Pancreas (tissue), 10 donors: ENCODE measurements at regions not wholly inside any gene's neighbourhood (a gene's known extent, or its start where the extent isn't known, plus 50 kb on each side); places are given as distances from the start of the nearest gene placed in this dataset.
"Not testable (repeated sequence)": the region's sequence is repeated elsewhere in the genome, so short reads cannot be mapped to it uniquely, and the experiment has no call there.

Experiments
- ATAC-seq, 4 donors: fragments of 200-7000 bp; cut with Tn5 transposase; one replicate each; pipeline versions ENCODE4 v1.8.0 to v1.9.1; 2020; ENCODE audit warnings: mild to moderate bottlenecking in 4 of 4, moderate library complexity in 4 of 4
- DNase-seq, 6 donors: peaks; one replicate each; pipeline ENCODE4 v3.0.0-alpha.2; 2020
- FAIRE-seq: peaks from 2 replicates; lab custom pipeline; 2012; peaks lifted over from hg19 to GRCh38; lab: Jason Lieb, UNC
- H3K27ac ChIP-seq, 4 donors: fragments of 200-600 bp; sonication (generic); 1 replicate in 3 of 4; 2 replicates in 1 of 4; pipeline versions ENCODE4 v1.5.0 to v1.8.0; 2020
- H3K27me3 ChIP-seq, 4 donors: fragments of 200-600 bp; one replicate each; pipeline ENCODE4 v1.8.0; 2021
- H3K36me3 ChIP-seq, 3 donors: fragments of 200-600 bp; sonication (generic) in 1 of 3; one replicate each; pipeline versions ENCODE4 v1.5.0 to v1.8.0; 2020 to 2021
- H3K4me1 ChIP-seq, 3 donors: fragments of 200-600 bp; one replicate each; pipeline ENCODE4 v1.8.0; 2021
- H3K4me3 ChIP-seq, 4 donors: fragments of 200-600 bp; sonication (generic) in 2 of 4; one replicate each; pipeline versions ENCODE4 v1.5.0 to v1.8.0; 2020 to 2021
- H3K9me3 ChIP-seq, 4 donors: fragments of 200-600 bp; one replicate each; pipeline ENCODE4 v1.8.0; 2021
- CTCF ChIP-seq, 4 donors: fragments of 200-600 bp; sonication (generic) in 3 of 4; IDR thresholded peaks; one replicate each; pipeline versions ENCODE4 v1.5.0 to v1.8.0; 2021; ENCODE audit warnings: antibody characterized with exemption in 4 of 4
- WGBS, 2 donors: extraction: QIAGEN DNeasy Blood & Tissue Kit; methylation state at CpG; one replicate each; pipeline ENCODE4 v1.1.7; 2013; 5-methylcytosine and 5-hydroxymethylcytosine counted together
- intact Hi-C, 3 donors: fragments of 100-400 bp; cut with DNase I; formaldehyde crosslinking; loops; one replicate each; pipeline versions ENCODE4 v1.11.1 to v1.14.2; 2022
- donor health status: healthy with polysubstance abuse.
- donor health status: DM: no; HTN: no; CAD: no; lungs with moderate emphysema.
- donor health status: DM: no; HTN: no; CAD: no.
- donor health status: control.
- donor health status: control.
- donor health status: Bipolar disorder and iron deficiency.
- donor health status: DM: yes; HTN: yes; CAD: no.
- donor health status: DM: no; HTN: no; CAD: no.
- donor health status: DM: no; HTN: no; CAD: no.
- donor health status: DM: yes; HTN: yes; CAD: no.

- no peak for FAIRE-seq
- H3K9me3 ChIP-seq, result no peaks in the 10 kb centered on the region
- no peaks in the 10 kb centered on the region for H3K27me3 ChIP-seq
- H3K36me3 ChIP-seq, result no peaks in the 10 kb centered on the region
- no peak for TF ChIP-seq CTCF (IDR thresholded peaks at IDR 0.05)
- intact Hi-C loops, result no loop called here
- no peak overlapping the region for H3K27ac ChIP-seq
- H3K4me3 ChIP-seq, result no peak overlapping the region
- ATAC-seq, result no peak
- H3K4me1 ChIP-seq, result no peaks in the 10 kb centered on the region
- DNase-seq, result no peak
- WGBS, 2 donors, result 46 to 60% methylated on average over 1 of the region's 1 CpG
Observed at GRCh38 chr5:174918655-174919054, 194.3 kb downstream of the MSX2 start.

- 66 to 72% methylated on average over 12 to 13 of the region's 13 CpGs for WGBS, 2 donors
- Histone ChIP-seq H3K27ac (no peak overlapping the region), H3K36me3 (no peaks in the 10 kb centered on the region), H3K4me1 (no peaks in the 10 kb centered on the region), H3K4me3 (no peak overlapping the region), H3K27me3 (no peaks in the 10 kb centered on the region), H3K9me3 (no peaks in the 10 kb centered on the region)
- FAIRE-seq (no peak), DNase-seq (no peak), ATAC-seq (no peak)
- TF ChIP-seq CTCF (IDR thresholded peaks at IDR 0.05), result no peak
- intact Hi-C loops, result no loop called here
Observed at GRCh38 chr5:174917976-174918554, 193.7 kb downstream of the MSX2 start.

- H3K36me3 ChIP-seq, H3K27ac ChIP-seq, ATAC-seq, H3K4me3 ChIP-seq, H3K9me3 ChIP-seq, H3K4me1 ChIP-seq, DNase-seq, FAIRE-seq, H3K27me3 ChIP-seq, intact Hi-C loops: not testable (repeated sequence)
- 96% methylated on average over 6 of the region's 6 CpGs for WGBS, 2 donors
Observed at GRCh38 chr5:174917435-174917834, 193.1 kb downstream of the MSX2 start.

- H3K4me3 ChIP-seq, H3K36me3 ChIP-seq, FAIRE-seq, DNase-seq, H3K27ac ChIP-seq, H3K9me3 ChIP-seq, H3K27me3 ChIP-seq, H3K4me1 ChIP-seq, intact Hi-C loops, ATAC-seq: not testable (repeated sequence)
- 98 to 100% methylated on average over 1 of the region's 1 CpG for WGBS, 2 donors
Observed at GRCh38 chr5:174916924-174917323, 192.5 kb downstream of the MSX2 start.

- DNase-seq (no peak), FAIRE-seq (no peak), ATAC-seq (no peak)
- Histone ChIP-seq H3K27ac (no peak overlapping the region), H3K9me3 (no peaks in the 10 kb centered on the region), H3K4me1 (no peaks in the 10 kb centered on the region), H3K27me3 (no peaks in the 10 kb centered on the region), H3K4me3 (no peak overlapping the region), H3K36me3 (no peaks in the 10 kb centered on the region)
- intact Hi-C loops, result no loop called here
- WGBS, 2 donors, result 86 to 90% methylated on average over 8 of the region's 8 CpGs
- TF ChIP-seq CTCF (IDR thresholded peaks at IDR 0.05), result no peak
Observed at GRCh38 chr5:174916227-174916626, 191.8 kb downstream of the MSX2 start.

GRCh38 chr5:174911118-174911517 lies 186.7 kb downstream of the MSX2 start:
- intact Hi-C loops, result no loop called here
- TF ChIP-seq CTCF (IDR thresholded peaks at IDR 0.05), result no peak
- Histone ChIP-seq H3K4me1 (no peaks in the 10 kb centered on the region), H3K27ac (no peak overlapping the region), H3K36me3 (no peaks in the 10 kb centered on the region), H3K4me3 (no peak overlapping the region), H3K27me3 (no peaks in the 10 kb centered on the region), H3K9me3 (no peaks in the 10 kb centered on the region)
- 85 to 87% methylated on average over 9 of the region's 9 CpGs for WGBS, 2 donors
- ATAC-seq (no peak), DNase-seq (no peak), FAIRE-seq (no peak)
